Pulmonary artery endothelial cell (primary cell): ENCODE measurements at regions not wholly inside any gene's neighbourhood (a gene's known extent, or its start where the extent isn't known, plus 50 kb on each side); places are given as distances from the start of the nearest gene placed in this dataset.

Source experiments
- DNase-seq: peaks from one replicate; pipeline ENCODE4 v3.0.0-alpha.2; 2011; ENCODE audit warnings: low read depth, low spot score

DNA sequence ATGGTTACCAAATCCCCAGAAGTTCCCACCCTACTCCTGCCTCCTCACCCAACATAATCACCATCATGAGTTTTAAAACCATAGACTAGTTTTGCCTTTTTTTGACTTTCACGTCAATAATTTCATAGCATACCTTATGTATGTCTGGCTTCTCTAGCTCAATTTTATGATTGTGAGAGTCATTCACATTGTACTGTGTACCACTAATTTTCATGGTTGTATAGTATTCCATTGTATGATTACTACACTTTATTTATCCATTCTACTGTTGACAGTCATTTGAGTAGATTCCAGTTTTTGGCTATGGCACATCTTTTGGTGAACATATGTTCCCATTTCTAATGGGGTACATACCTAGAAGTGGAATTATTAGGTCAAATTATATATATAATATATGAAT, 195.3 kb upstream of the TCF21 start:
- no peak for DNase-seq

DNA sequence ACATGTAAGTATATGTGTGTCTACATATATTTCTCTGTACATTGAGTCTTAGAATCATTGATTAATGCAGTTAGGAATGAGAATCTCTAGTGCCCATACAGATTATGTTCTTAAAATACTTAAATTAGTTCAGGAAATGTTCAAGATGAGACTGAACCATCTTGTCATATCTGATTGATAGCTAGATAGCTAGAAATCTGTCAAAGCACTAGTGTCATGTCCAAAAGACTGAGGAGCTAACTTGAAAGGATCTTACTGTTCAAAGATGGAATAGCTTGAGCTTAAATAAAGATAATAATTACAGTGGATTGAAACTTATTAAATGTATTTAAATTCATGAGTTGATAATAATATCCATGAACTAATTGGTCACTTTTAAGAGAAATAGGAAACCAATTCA, 191.7 kb upstream of the TCF21 start:
- no peak for DNase-seq

DNA sequence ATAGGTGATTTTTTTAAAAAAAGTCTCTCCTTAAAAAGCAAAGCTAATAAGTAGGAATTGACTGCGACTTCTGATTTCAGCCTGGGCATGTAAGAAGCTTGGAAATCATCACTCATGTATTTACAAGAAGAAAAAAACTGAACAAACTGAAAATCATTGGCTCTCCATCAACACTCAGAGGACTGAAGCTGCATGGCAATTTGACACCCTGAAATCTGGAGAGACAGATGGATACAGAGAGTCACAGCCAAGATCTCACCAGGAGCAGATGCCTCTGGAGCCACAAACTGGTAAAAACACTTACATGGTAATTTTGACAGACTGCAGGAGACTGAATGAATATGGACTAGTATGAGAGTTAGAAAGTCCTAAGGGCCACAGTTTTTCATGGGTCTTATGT, 191.2 kb upstream of the TCF21 start:
- no peak for DNase-seq

- no peak for DNase-seq
These were observed 190.6 kb upstream of the TCF21 start for GRCh38 chr6:133698272-133698671.

GRCh38 chr6:133699741-133700385, 189.1 kb upstream of the TCF21 start:
- no peak for DNase-seq

- no peak for DNase-seq
These were observed 187.1 kb upstream of the TCF21 start for GRCh38 chr6:133701633-133702331.

- no peak for DNase-seq
These were observed 184.5 kb upstream of the TCF21 start for GRCh38 chr6:133704371-133704770.

- DNase-seq: no peak
These were observed 183.8 kb upstream of the TCF21 start for GRCh38 chr6:133705066-133705465.

DNA sequence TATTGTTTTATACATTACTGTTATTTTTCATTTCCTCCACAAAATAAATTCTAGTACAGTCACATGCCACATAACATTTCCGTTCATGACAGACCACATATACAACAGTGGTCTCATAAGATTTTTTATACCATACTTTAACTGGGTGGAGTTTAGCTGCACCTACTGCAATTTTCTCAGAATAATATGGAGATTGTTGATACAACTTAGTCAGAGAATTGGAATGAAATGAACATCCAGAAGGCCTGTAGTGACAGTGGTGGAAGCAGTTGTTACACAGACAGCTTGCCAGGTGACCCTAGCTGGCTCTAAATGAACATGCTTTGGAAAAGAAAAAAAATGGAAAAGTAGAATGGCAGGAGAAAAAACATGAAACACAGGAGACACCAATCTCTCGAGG, 183.2 kb upstream of the TCF21 start:
- no peak for DNase-seq

GRCh38 chr6:133707456-133707855, 181.5 kb upstream of the TCF21 start:
- peak; percentile 63 for DNase-seq

DNA sequence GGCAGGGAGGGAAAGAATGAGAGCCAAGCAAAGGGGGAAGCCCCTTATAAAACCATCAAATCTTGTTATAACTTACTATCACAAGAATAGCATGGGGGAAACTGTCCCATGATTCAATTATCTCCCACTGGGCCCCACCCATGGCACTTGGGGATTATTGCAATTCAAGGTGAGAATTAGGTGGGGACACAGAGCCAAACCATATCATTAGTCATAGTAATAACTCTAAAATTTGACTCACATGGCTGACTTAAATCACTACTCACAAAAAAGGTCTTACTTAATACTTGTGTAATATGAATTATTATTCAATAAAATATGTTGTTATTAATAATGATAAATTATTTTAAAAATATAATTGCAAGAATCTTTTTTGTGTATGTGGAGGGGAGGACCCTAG, 178.1 kb upstream of the TCF21 start:
- no peak for DNase-seq

DNA sequence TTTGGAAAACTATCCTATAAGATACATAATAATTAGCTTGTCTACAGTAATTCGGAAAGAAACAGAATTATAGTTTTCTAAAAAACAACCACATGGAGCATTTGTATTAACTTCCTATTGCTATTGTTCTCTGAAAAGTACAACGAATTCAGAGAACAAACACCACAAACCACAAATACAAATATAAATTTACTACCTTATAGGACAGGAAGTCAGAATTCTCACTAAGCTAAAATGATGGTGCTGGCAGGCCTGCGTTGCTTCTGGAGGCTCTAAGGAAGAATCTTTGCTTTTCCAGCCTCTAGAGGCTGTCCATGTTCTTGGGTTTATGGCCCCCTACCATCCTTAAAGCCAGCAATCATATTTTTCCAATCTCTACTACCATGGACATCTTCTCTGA, 173.6 kb upstream of the TCF21 start:
- no peak for DNase-seq

GRCh38 chr6:133724726-133725125, 164.2 kb upstream of the TCF21 start:
- DNase-seq: no peak

DNA sequence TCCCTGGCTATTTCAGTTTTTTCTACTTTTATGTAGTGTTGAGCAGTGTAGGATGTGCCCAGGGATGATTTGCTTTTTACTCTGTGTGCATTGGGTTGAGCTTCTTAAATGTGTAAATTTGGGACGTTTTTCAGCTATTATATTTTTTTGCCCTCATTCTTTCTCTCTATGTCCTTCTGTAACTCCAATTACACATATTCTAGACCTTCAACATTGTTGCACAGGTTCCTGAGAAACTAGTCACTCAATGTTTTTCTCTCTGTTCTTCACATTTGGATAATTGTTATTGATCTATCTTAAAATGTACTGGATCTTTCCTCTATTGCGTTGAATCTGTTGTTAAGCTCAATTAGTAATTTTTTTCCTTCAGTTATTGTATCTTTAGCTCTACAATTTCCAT, 162.7 kb upstream of the TCF21 start:
- no peak for DNase-seq

DNA sequence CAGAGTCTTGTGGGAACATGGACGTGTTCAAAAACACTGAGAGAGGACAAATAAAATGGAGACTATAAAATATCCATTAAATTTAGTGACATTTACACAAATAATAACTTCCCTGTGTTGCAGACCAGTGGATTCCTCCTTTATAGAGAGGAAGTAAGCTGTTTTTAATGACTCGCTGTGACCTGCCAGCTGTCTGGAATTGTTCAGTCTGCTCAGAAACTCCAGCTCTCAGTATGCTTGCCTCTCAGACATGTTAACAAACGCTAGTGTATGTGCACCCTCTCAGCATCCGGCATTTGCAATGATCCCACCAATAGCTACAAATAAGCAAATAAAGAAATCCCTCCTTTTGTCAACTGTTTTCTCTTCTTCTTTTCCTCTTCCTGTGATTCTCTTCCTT, 158.0 kb upstream of the TCF21 start:
- no peak for DNase-seq

DNA sequence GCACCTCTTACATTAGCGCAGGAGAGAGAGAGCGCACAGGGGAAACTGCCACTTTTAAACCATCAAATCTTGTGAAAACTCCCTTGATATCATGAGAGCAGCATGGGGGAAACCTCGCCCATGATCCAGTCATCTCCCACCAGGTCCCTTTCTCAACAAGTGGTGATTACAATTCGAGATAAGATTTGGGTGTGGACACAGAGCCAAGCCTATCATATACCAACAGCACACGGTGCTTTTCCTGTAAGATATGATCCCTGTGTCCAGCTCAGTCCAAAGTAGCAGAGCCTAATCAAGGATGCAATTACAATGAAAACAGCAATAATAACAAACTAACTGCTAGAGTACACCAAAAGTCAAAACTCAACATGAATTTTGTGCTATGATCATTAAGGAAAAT, 148.7 kb upstream of the TCF21 start:
- no peak for DNase-seq

GRCh38 chr6:133740816-133741215, 148.1 kb upstream of the TCF21 start:
- no peak for DNase-seq

GRCh38 chr6:133741375-133741861, 147.5 kb upstream of the TCF21 start:
- no peak for DNase-seq

- DNase-seq: no peak
These were observed 145.3 kb upstream of the TCF21 start for GRCh38 chr6:133743621-133744020.

- no peak for DNase-seq
These were observed 142.5 kb upstream of the TCF21 start for GRCh38 chr6:133746417-133746770.

GRCh38 chr6:133748628-133749027, 140.3 kb upstream of the TCF21 start:
- DNase-seq: no peak

DNA sequence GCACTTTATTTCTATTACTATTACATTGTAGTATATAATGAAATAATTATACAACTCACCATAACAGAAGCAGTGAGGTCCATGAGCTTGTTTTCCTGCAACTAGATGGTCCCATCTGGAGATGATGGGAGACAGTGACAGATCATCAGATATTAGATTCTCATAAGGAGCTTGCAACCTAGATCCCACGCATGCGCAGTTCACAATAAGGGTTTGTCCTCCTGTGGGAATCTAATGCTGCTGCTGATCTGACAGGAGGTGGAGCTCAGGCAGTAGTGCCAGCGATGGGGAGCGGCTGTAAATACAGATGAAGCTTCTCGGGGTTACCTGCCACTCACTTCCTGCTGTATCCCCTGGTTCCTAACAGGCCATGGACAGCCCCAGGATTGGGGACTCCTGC, 139.5 kb upstream of the TCF21 start:
- DNase-seq: no peak

DNA sequence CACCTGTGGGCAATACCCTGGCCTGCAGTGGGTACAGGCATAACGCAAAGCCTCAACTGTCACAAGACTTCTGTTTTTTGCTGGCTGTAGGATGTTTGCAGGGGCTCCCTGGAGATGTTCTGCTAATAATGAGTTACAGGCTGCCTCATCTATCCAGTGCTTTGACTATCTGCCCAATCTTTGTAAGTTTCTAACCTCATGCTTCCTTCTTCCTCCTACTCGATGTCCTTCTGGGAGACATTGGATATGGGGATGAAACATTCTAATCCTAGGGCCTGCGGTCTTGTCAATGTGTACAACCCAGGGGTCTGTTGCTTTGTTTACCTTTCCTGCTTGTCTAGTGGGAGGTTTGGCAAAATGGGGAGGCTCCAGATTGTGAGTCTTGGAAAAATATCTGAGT, 136.8 kb upstream of the TCF21 start:
- DNase-seq: no peak
